GM18507 (cell line): ENCODE measurements at regions not wholly inside any gene's neighbourhood (a gene's known extent, or its start where the extent isn't known, plus 50 kb on each side); places are given as distances from the start of the nearest gene placed in this dataset.
A peak's percentile ranks its signal among the peaks of the same experiment; 100 is the strongest.

ENCODE experiments used
- DNase-seq: peaks from one replicate; pipeline ENCODE4 v3.0.0; 2011; ENCODE audit warnings: low read depth; ENCODE audit not compliant: insufficient read length; ENCODE audit errors: extremely low spot score
- FAIRE-seq: peaks from 2 replicates; lab custom pipeline; 2011; peaks lifted over from hg19 to GRCh38; lab: Jason Lieb, UNC

DNA sequence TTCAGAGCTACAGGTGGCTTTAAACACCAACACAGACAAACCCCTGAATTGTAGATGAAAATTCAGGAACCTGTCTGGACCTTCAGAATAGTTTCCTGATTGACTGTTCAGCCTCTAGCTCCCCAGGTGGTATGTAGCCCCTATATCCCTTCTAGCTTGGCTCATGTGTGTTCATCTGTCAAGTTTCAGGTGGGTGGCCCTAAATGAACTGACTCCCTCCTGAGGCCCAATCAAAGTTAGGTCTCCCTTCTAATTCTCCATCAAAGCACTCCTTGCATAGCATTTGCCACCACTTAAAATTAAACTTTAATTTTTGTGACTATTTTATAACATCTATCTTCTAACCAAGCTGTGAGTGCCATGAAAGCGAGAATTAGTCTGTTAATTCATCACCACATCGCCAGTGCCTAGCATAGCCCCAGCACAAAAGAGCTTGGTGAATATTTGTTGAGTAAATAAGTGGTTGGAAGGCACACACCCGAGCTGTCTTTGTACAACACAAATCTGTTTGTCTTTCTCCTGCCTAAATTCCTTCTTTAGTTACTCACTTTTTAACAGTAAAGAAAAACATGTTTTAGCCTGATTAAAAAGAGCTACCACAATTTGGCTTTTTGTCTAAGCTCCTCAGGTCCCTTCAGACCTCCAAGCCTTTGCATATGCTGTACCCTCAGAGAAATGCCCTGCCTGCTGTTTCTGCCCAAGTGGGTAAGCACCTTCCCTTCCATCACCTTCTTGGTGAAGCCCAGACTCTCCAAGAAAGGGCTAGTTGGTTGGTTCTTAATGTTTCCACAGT, 138.1 kb upstream of the HMHB1 start:
- FAIRE-seq (no peak), DNase-seq (no peak)

DNA sequence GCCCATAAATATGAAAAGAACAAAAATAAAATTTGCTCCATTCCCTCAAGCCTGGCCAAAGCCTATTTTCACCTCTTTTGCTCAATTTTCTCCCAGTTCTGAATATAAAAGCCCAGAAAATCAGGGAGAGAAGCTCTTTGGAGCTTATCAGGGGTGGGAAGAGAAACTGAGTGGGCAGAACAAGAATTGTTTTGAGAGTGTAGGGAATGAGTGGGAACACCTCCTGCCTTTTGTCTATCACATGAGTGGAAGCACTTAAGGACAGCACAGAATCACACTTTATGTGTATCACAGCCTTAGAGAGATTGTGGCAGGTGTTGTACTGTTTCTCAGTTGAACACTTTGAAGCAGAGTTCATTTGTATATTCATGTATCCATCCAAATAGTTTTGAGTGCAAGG, 139.2 kb upstream of the HMHB1 start:
- DNase-seq = no peak
- FAIRE-seq = no peak

- DNase-seq (no peak), FAIRE-seq (no peak)
Observed at GRCh38 chr5:143671674-143672569, 140.0 kb upstream of the HMHB1 start.

- no peak for DNase-seq
- no peak for FAIRE-seq
Observed at GRCh38 chr5:143671021-143671420, 140.9 kb upstream of the HMHB1 start.

- DNase-seq = no peak
- FAIRE-seq = no peak
Observed at GRCh38 chr5:143665866-143666265, 146.1 kb upstream of the HMHB1 start.

DNA sequence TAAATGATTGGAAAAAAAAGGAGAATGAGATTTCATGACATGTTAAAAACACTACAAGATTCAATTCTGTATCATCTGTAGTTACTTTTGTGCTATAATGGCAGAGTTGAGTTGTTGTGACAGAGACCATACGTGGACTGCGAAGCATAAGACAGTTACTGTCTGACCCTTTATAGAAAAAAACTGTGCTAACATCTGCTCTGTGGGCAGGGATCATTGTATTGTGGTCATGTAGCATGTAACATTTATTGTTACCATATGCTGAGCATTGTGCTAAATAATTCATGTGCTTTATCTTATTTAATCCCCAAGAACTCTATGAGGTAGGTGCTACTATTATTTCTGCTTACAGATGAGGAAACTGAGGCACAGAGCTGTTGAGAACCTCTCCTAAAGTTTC, 147.3 kb upstream of the HMHB1 start:
- FAIRE-seq (no peak), DNase-seq (no peak)

DNA sequence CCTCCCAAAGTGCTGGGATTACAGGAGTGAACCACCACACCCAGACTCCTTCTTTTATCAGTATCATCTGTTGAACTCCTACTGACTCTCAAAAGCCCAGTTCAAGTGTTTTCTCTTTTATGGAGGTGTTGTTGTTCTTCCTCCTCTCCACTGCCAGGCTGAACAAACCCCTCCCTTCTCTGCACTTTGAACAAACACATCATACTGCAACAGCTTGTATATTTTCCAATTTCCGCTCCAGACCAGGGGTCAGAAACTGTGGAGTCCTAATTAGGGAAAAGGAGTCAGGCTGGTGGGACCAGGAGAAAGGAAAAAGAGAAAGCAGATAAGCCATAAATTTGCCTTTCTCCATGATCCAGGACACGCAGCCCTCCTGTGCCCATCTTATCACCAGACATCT, 148.1 kb upstream of the HMHB1 start:
- no peak for FAIRE-seq
- no peak for DNase-seq

GRCh38 chr5:143662020-143662419, 149.9 kb upstream of the HMHB1 start:
- no peak for DNase-seq
- FAIRE-seq = no peak

GRCh38 chr5:143660625-143661024, 151.3 kb upstream of the HMHB1 start:
- FAIRE-seq (no peak), DNase-seq (no peak)

GRCh38 chr5:143659599-143660238, 152.2 kb upstream of the HMHB1 start:
- DNase-seq (no peak), FAIRE-seq (no peak)

- FAIRE-seq (peak; percentile 35), DNase-seq (no peak)
Observed at GRCh38 chr5:143658956-143659355, 153.0 kb upstream of the HMHB1 start.

GRCh38 chr5:143657647-143658285, 154.2 kb upstream of the HMHB1 start:
- DNase-seq (no peak), FAIRE-seq (no peak)

- FAIRE-seq = no peak
Observed at GRCh38 chr5:143653766-143654282, 158.1 kb upstream of the HMHB1 start.

GRCh38 chr5:143653256-143653655, 158.7 kb upstream of the HMHB1 start:
- FAIRE-seq (no peak), DNase-seq (no peak)

More at GRCh38 chr5:143653766-143654282, 158.1 kb upstream of the HMHB1 start:
- DNase-seq = no peak

DNA sequence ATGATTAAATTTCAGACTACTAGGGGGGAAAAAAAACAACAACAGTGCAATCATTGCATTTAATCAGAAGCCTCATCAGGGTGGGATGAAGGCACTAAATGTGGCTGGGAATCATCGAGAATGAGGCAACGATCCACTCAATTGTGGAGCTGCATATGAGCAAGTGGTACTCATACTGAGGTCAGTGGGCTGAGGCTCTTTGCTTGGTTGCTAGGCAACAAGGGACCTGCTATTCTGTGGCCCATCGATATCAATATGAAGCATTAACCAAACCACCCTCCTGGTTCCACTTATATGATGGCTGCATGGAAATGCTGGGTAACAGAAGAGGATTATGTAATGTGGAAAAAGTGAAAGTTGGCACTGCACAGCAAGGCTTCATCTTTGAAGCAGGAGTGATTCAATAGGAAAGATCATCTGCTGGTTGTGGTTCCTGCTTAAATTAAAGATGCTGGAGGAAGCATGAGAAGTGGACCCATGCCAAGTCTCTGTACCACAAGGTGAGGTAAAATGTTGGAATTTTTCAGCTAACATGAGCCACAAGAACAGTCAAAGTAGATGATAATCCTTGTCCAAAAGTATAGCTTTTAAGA, 159.8 kb upstream of the HMHB1 start:
- FAIRE-seq = no peak

DNA sequence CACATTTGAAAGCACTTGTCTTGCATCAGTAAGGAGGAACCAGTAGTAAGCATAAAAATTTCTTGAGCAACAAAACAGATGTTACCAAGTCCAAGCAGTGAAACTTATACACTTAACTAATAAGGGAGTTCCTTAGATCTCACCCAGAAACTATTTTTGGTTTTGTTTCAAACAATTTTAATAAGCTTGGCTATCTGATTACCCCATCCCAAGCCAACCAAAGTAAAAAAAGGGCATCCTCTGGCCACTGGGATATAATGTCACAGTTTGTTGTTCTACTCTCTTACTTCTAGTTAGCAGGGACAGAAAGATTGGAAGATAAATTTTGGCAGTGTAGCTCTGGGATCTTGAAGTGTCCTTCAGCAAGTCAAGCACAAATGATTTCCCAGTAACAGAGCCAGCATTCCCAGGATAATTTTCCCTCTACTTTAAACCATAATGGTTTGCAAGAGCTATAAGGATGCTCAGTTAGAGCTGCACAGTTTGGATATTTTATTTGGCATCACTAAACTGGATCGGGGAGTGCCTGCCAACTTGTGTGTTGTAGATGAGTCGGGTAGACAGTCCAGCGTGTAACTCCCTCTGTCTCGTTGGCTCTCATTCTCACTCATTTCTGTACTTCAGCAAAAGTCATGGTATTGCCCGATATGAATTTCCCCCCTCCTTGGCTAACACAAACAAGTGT, 161.9 kb upstream of the HMHB1 start:
- FAIRE-seq = no peak
- DNase-seq = no peak

More for the DNA sequence above, 159.8 kb upstream of the HMHB1 start:
- no peak for DNase-seq

- no peak for DNase-seq
- no peak for FAIRE-seq
Observed at GRCh38 chr5:143648696-143649095, 163.3 kb upstream of the HMHB1 start.

DNA sequence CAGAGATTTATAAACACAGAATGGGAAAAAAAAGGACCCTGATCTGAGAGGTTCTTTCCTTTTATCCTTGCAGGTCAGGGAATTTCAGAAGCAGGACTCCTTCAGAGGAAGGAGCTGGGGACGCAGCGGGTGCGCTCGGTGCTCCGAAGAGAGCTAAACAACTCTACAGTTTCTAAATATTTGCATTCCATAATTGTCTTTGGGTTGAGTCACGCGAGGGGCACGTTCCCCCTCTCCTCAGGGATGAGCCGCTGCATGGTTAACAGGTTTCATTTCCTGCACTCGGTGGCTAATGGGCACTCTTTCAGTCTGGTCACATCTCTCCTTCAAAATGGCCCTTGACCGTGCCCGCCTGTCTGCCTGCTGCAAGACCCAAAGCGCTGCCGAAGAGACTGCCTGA, 165.0 kb upstream of the HMHB1 start:
- FAIRE-seq (no peak), DNase-seq (no peak)

DNA sequence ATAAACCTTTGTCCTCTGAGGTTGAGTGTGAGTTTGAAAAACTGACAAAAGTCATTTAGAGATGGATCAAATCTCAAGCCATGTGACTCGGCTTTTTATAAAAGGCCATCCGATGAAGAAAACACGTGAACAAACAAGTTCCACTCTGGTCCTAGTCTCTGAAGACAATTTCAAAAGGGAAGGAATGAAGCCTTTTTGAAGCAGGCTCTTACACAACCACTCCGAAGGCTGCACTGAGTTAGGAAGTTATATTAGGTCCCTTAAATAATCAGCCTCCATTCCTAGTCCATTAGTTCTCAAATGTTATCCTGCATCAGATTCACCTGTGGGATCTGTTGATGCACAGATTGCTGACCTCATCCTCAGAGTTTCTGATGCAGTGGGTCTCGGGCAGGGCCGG, 166.6 kb upstream of the HMHB1 start:
- DNase-seq (no peak), FAIRE-seq (no peak)
